ENCODE measurements at regions not wholly inside any gene's neighbourhood (a gene's known extent, or its start where the extent isn't known, plus 50 kb on each side); places are given as distances from the start of the nearest gene placed in this dataset.

DNA sequence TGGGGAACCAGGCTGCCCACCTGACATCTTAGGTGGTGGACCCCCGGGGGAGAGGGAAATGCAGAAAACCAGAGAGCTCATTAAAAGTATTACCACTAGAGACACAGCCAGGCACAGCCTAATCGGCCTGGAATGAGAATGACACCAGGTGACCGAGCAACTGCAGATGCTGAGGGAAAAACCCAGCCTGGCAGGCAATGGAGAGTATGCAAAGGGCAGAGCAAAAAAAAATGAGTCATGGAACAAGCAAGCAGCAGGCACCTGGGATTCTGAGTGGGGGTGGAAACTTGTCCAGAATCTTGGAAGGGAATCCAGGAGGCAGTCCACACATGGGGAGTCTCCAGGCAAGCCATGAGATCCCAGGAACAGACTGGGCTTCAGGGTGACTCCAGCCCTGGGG, 183.7 kb upstream of the LRRN1 start:
- no peak overlapping the region for H3K27ac ChIP-seq (ENCODE audit: low read depth, low read length, poor library complexity, severe bottlenecking)
- H3K9me3 ChIP-seq (ENCODE audit: low read depth, low read length, poor library complexity, severe bottlenecking): peaks cover 7% of the 10 kb centered on the region
- CTCF ChIA-PET: interaction anchor here (0.5 kb wide), 1 partner anchor 45 kb away, joined by 3 read pairs; no protein-coding TSS in a partner anchor
- H3K27me3 ChIP-seq (replicated peaks; ENCODE audit: insufficient read depth, low read depth, low read length, poor library complexity): no peaks in the 10 kb centered on the region
- TF ChIP-seq, protein P1, sequence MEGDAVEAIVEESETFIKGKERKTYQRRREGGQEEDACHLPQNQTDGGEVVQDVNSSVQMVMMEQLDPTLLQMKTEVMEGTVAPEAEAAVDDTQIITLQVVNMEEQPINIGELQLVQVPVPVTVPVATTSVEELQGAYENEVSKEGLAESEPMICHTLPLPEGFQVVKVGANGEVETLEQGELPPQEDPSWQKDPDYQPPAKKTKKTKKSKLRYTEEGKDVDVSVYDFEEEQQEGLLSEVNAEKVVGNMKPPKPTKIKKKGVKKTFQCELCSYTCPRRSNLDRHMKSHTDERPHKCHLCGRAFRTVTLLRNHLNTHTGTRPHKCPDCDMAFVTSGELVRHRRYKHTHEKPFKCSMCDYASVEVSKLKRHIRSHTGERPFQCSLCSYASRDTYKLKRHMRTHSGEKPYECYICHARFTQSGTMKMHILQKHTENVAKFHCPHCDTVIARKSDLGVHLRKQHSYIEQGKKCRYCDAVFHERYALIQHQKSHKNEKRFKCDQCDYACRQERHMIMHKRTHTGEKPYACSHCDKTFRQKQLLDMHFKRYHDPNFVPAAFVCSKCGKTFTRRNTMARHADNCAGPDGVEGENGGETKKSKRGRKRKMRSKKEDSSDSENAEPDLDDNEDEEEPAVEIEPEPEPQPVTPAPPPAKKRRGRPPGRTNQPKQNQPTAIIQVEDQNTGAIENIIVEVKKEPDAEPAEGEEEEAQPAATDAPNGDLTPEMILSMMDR (conservative IDR thresholded peaks at IDR 0.05; ENCODE audit: low read depth, low read length): no peak
- no peak for TF ChIP-seq EZH2 (IDR thresholded peaks at IDR 0.05; ENCODE audit: borderline replicate concordance, low read depth, low read length, poor library complexity, severe bottlenecking)
- no peaks in the 10 kb centered on the region for H3K4me1 ChIP-seq (ENCODE audit: insufficient read depth, low read length, poor library complexity, severe bottlenecking)
- DNase-seq (ENCODE audit: low spot score): no peak
- intact Hi-C loops (cut with micrococcal nuclease; ENCODE audit: unreplicated experiment): no loop called here
- no peak overlapping the region for H3K4me3 ChIP-seq (ENCODE audit: low read depth, low read length, poor library complexity, severe bottlenecking)
- POLR2A ChIA-PET (ENCODE audit: low non-redundant PET): no interaction called here
- no peaks in the 10 kb centered on the region for H3K36me3 ChIP-seq (ENCODE audit: insufficient read depth, low read length, poor library complexity, severe bottlenecking)
- no TSS peak for BruUV-seq (replicated peaks)

DNA sequence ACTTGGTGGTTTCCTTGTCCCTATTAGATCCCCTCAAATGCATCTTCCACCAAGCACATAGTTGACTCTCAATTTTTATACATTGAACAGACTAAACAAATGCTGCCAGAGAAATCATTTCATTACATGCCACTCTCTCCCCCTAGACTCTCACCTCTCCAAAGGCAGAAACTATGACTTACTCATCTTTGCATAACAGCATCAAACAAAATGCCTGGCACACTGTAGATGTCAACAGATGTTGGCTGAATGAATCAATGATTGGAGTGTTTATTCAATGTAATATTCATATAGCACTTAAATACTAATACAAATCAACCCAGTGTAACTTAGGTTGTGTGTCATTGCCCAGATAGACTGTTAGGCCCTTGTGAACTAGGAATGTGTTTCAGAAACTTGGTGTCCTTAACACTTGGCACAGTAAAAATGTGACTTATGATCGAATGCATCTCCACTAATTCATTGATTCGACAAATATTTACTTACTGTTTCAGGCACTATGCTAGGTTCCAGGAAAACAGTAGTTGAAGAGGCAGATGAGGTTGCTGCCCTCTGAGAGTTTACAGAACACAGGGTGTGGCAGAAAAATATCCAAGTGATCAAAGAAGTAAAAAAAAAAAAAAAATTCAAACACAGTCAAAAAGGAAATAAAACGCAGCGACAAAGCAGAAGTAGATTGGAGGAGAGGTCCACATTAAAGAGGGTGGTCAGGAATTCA, 188.5 kb upstream of the LRRN1 start:
- no peak for TF ChIP-seq EZH2 (IDR thresholded peaks at IDR 0.05; ENCODE audit: borderline replicate concordance, low read depth, low read length, poor library complexity, severe bottlenecking)
- TF ChIP-seq, protein P1 (conservative IDR thresholded peaks at IDR 0.05; ENCODE audit: low read depth, low read length): no peak
- Histone ChIP-seq H3K27ac (ENCODE audit: low read depth, low read length, poor library complexity, severe bottlenecking) (no peak overlapping the region), H3K36me3 (ENCODE audit: insufficient read depth, low read length, poor library complexity, severe bottlenecking) (no peaks in the 10 kb centered on the region), H3K4me3 (ENCODE audit: low read depth, low read length, poor library complexity, severe bottlenecking) (no peak overlapping the region), H3K9me3 (ENCODE audit: low read depth, low read length, poor library complexity, severe bottlenecking) (peaks cover 13% of the 10 kb centered on the region), H3K27me3 (replicated peaks; ENCODE audit: insufficient read depth, low read depth, low read length, poor library complexity) (no peaks in the 10 kb centered on the region), H3K4me1 (ENCODE audit: insufficient read depth, low read length, poor library complexity, severe bottlenecking) (no peaks in the 10 kb centered on the region)
- intact Hi-C loops (cut with micrococcal nuclease; ENCODE audit: unreplicated experiment): no loop called here
- BruUV-seq (replicated peaks): no TSS peak
- DNase-seq (ENCODE audit: low spot score): no peak
- ChIA-PET CTCF (no interaction called here), POLR2A (ENCODE audit: low non-redundant PET) (no interaction called here)

DNA sequence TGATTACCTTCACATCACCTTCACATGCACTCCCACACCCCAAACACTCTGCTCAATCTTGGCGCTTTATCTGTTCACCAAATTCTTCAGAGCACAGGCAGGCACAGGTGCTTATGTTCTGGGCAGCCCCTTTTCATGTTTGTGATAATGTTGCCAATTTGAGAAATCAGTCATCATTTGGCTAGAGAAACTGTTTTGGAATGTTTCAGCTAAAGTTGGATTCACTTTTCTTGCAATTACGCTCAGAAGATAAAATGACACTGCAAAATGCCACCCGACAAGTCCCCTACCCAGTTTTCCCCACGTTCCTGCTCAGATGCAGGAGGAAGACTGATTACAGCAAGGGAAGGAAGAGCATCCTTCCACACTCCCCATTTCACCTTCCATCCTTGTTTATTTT, 192.9 kb upstream of the LRRN1 start:
- Histone ChIP-seq H3K27ac (ENCODE audit: low read depth, low read length, poor library complexity, severe bottlenecking) (no peak overlapping the region), H3K9me3 (ENCODE audit: low read depth, low read length, poor library complexity, severe bottlenecking) (peaks cover 13% of the 10 kb centered on the region), H3K36me3 (ENCODE audit: insufficient read depth, low read length, poor library complexity, severe bottlenecking) (no peaks in the 10 kb centered on the region), H3K4me1 (ENCODE audit: insufficient read depth, low read length, poor library complexity, severe bottlenecking) (no peaks in the 10 kb centered on the region), H3K27me3 (replicated peaks; ENCODE audit: insufficient read depth, low read depth, low read length, poor library complexity) (no peaks in the 10 kb centered on the region), H3K4me3 (ENCODE audit: low read depth, low read length, poor library complexity, severe bottlenecking) (no peak overlapping the region)
- no TSS peak for BruUV-seq (replicated peaks)
- intact Hi-C loops (cut with micrococcal nuclease; ENCODE audit: unreplicated experiment): no loop called here
- no peak for DNase-seq (ENCODE audit: low spot score)
- TF ChIP-seq EZH2 (IDR thresholded peaks at IDR 0.05; ENCODE audit: borderline replicate concordance, low read depth, low read length, poor library complexity, severe bottlenecking): no peak
- TF ChIP-seq, protein P1 (conservative IDR thresholded peaks at IDR 0.05; ENCODE audit: low read depth, low read length): no peak
- POLR2A ChIA-PET (ENCODE audit: low non-redundant PET): no interaction called here
- CTCF ChIA-PET: no interaction called here

Measured in A673 (cell line).